ENCODE measurements at regions not wholly inside any gene's neighbourhood (a gene's known extent, or its start where the extent isn't known, plus 50 kb on each side); places are given as distances from the start of the nearest gene placed in this dataset.

- TF ChIP-seq EZH2 (optimal IDR thresholded peaks at IDR 0.05; ENCODE audit: low read depth, low read length): no peak
- TF ChIP-seq, protein P1, sequence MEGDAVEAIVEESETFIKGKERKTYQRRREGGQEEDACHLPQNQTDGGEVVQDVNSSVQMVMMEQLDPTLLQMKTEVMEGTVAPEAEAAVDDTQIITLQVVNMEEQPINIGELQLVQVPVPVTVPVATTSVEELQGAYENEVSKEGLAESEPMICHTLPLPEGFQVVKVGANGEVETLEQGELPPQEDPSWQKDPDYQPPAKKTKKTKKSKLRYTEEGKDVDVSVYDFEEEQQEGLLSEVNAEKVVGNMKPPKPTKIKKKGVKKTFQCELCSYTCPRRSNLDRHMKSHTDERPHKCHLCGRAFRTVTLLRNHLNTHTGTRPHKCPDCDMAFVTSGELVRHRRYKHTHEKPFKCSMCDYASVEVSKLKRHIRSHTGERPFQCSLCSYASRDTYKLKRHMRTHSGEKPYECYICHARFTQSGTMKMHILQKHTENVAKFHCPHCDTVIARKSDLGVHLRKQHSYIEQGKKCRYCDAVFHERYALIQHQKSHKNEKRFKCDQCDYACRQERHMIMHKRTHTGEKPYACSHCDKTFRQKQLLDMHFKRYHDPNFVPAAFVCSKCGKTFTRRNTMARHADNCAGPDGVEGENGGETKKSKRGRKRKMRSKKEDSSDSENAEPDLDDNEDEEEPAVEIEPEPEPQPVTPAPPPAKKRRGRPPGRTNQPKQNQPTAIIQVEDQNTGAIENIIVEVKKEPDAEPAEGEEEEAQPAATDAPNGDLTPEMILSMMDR (IDR thresholded peaks at IDR 0.05; ENCODE audit: low read length): no peak
Measured at GRCh38 chr17:20823905-20824304, 218.9 kb downstream of the USP22 start.

Measured in MM.1S (cell line).